ENCODE measurements at regions not wholly inside any gene's neighbourhood (a gene's known extent, or its start where the extent isn't known, plus 50 kb on each side); places are given as distances from the start of the nearest gene placed in this dataset.

DNA sequence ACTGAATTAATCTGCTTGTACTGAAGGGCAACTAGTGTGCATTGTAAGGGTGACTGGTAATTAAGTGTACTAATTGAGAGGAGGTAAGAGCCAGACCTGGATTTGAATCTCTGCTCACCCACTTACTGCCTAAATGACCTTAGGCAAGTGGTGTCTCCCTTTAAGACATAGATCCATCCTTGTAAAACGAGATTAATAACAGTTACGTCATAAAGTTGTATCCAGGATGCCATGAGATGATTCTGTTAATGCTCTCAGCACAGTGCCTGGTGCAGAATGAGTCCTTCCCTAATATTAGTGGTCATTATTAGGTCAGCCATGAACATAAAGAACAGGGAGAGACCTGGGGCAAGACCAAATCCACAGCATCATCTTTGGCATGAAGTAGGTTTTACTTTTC is 470.1 kb downstream of the MAFB start:
- H3K4me3 ChIP-seq, result no peak overlapping the region
- intact Hi-C loops (cut with DNase I), result no loop called here

GRCh38 chr20:40218316-40218969 is 470.6 kb downstream of the MAFB start:
- Histone ChIP-seq H3K36me3 (no peaks in the 10 kb centered on the region), H3K27me3 (no peaks in the 10 kb centered on the region), H3K4me1 (no peaks in the 10 kb centered on the region), H3K9me3 (no peaks in the 10 kb centered on the region), H3K27ac (no peak overlapping the region), H3K4me3 (no peak overlapping the region)
- intact Hi-C loops (cut with DNase I), result no loop called here
- TF ChIP-seq POLR2AphosphoS5 (IDR thresholded peaks at IDR 0.05; ENCODE audit: insufficient read depth in 1 of 2, low read depth in 1 of 2), result no peak
- TF ChIP-seq, protein P1, sequence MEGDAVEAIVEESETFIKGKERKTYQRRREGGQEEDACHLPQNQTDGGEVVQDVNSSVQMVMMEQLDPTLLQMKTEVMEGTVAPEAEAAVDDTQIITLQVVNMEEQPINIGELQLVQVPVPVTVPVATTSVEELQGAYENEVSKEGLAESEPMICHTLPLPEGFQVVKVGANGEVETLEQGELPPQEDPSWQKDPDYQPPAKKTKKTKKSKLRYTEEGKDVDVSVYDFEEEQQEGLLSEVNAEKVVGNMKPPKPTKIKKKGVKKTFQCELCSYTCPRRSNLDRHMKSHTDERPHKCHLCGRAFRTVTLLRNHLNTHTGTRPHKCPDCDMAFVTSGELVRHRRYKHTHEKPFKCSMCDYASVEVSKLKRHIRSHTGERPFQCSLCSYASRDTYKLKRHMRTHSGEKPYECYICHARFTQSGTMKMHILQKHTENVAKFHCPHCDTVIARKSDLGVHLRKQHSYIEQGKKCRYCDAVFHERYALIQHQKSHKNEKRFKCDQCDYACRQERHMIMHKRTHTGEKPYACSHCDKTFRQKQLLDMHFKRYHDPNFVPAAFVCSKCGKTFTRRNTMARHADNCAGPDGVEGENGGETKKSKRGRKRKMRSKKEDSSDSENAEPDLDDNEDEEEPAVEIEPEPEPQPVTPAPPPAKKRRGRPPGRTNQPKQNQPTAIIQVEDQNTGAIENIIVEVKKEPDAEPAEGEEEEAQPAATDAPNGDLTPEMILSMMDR (IDR thresholded peaks at IDR 0.05), result no peak
- TF ChIP-seq POLR2A (IDR thresholded peaks at IDR 0.05), result no peak
- DNase-seq (ENCODE audit: extremely low spot score in 2 of 2), result no peak

More for the DNA sequence above, 470.1 kb downstream of the MAFB start:
- Histone ChIP-seq H3K36me3 (no peaks in the 10 kb centered on the region), H3K27ac (no peak overlapping the region), H3K4me1 (no peaks in the 10 kb centered on the region), H3K9me3 (no peaks in the 10 kb centered on the region), H3K27me3 (no peaks in the 10 kb centered on the region)
- TF ChIP-seq POLR2AphosphoS5 (IDR thresholded peaks at IDR 0.05; ENCODE audit: insufficient read depth in 1 of 2, low read depth in 1 of 2) (no peak), POLR2A (IDR thresholded peaks at IDR 0.05) (no peak)
- TF ChIP-seq, protein P1 (IDR thresholded peaks at IDR 0.05), result no peak
- no peak for DNase-seq (ENCODE audit: extremely low spot score in 2 of 2)

DNA sequence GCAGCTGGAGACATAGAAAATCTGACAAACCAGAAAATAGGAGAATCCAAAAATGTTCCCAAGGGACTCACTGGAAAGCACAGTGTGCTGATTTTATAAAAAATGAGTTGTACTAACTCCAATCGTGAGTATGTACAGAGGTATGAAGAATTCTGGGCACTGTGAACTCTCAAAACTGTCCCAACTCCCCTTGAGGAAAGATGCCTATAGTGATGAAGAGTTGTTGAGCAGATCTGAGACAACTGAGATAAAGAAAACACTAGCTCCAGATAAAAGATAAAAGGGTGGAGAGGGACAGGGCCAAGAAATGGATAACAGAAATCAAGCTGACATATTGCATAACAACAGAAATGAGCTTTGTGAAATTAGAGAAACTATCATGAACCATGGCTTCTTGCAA is 481.4 kb downstream of the MAFB start:
- no peak for DNase-seq (ENCODE audit: extremely low spot score in 2 of 2)
- no peaks in the 10 kb centered on the region for H3K36me3 ChIP-seq
- no peaks in the 10 kb centered on the region for H3K4me1 ChIP-seq
- TF ChIP-seq POLR2A (IDR thresholded peaks at IDR 0.05) (no peak), POLR2AphosphoS5 (IDR thresholded peaks at IDR 0.05; ENCODE audit: insufficient read depth in 1 of 2, low read depth in 1 of 2) (no peak)
- TF ChIP-seq, protein P1 (IDR thresholded peaks at IDR 0.05), result no peak
- H3K27ac ChIP-seq, result no peak overlapping the region
- H3K4me3 ChIP-seq, result no peak overlapping the region
- intact Hi-C loops (cut with DNase I), result no loop called here
- H3K9me3 ChIP-seq, result no peaks in the 10 kb centered on the region
- no peaks in the 10 kb centered on the region for H3K27me3 ChIP-seq

DNA sequence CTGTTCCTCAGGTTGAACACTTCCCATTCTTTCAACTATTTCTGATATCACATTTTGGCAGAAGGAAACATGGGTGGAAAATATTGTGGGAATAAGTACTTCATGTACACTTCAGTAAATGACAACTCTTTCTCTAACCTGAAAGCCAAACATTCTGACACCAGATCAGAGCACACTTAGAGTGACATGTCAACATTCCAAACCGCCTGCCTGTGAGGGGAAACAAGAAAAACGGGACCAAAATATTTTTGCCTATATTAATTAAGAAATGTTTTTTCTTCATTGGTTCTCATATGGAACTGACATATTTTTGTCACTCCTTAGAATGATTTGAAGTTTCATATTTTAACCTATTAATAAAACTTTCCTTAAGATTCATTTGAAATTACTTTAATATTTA is 483.1 kb downstream of the MAFB start:
- DNase-seq (ENCODE audit: extremely low spot score in 2 of 2), result no peak
- intact Hi-C loops (cut with DNase I), result no loop called here
- Histone ChIP-seq H3K27me3 (no peaks in the 10 kb centered on the region), H3K27ac (no peak overlapping the region), H3K9me3 (no peaks in the 10 kb centered on the region), H3K4me1 (no peaks in the 10 kb centered on the region), H3K36me3 (no peaks in the 10 kb centered on the region), H3K4me3 (no peak overlapping the region)
- no peak for TF ChIP-seq POLR2A (IDR thresholded peaks at IDR 0.05)
- TF ChIP-seq, protein P1 (IDR thresholded peaks at IDR 0.05), result no peak
- no peak for TF ChIP-seq POLR2AphosphoS5 (IDR thresholded peaks at IDR 0.05; ENCODE audit: insufficient read depth in 1 of 2, low read depth in 1 of 2)

DNA sequence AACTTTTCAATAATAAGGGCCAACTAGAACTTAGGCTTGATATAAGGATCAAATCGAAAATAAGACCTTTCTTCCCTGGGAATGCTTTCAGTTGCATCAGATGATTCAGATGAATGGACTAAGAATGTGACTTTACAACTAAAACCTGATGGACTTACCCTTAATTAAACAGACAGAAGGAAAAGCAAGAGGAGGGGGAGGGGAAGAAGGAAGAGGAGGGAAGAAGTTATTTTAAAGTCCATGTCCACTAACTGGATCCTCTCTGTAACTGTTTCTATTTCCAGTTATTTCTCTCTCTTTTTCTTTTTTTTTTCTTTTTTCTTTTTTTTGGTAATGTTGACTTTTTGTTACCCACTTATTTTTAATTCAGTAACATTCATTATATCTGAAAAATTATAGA is 486.0 kb downstream of the MAFB start:
- no peak for TF ChIP-seq POLR2AphosphoS5 (IDR thresholded peaks at IDR 0.05; ENCODE audit: insufficient read depth in 1 of 2, low read depth in 1 of 2)
- intact Hi-C loops (cut with DNase I), result no loop called here
- Histone ChIP-seq H3K4me3 (no peak overlapping the region), H3K27ac (no peak overlapping the region), H3K4me1 (no peaks in the 10 kb centered on the region), H3K27me3 (no peaks in the 10 kb centered on the region), H3K9me3 (no peaks in the 10 kb centered on the region), H3K36me3 (no peaks in the 10 kb centered on the region)
- DNase-seq (ENCODE audit: extremely low spot score in 2 of 2), result no peak
